ENCODE measurements at regions not wholly inside any gene's neighbourhood (a gene's known extent, or its start where the extent isn't known, plus 50 kb on each side); places are given as distances from the start of the nearest gene placed in this dataset.

DNA sequence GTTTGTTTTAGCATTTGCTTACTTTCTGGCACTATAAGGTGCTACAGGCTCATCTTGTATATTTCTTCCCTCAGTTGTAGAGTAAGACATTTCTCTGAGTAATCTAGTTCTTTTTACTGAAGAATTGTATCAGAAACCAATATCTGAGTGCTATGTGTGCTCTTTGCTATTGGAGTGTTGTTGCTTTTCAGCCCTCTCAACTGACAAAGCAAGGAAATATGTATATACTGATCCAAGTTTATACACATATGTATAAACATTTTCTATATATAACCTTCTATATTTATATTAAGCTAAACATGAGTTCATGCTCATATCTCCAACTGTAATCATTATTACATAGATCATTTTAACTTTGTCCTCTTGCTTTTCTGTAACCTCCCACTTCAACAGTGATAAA lies 405.7 kb downstream of the RFPL4B start:
- DNase-seq (ENCODE audit: low read depth) = no peak
- no peak overlapping the region for H3K4me3 ChIP-seq (ENCODE audit: low read depth, low read length)
- TF ChIP-seq, protein P1, sequence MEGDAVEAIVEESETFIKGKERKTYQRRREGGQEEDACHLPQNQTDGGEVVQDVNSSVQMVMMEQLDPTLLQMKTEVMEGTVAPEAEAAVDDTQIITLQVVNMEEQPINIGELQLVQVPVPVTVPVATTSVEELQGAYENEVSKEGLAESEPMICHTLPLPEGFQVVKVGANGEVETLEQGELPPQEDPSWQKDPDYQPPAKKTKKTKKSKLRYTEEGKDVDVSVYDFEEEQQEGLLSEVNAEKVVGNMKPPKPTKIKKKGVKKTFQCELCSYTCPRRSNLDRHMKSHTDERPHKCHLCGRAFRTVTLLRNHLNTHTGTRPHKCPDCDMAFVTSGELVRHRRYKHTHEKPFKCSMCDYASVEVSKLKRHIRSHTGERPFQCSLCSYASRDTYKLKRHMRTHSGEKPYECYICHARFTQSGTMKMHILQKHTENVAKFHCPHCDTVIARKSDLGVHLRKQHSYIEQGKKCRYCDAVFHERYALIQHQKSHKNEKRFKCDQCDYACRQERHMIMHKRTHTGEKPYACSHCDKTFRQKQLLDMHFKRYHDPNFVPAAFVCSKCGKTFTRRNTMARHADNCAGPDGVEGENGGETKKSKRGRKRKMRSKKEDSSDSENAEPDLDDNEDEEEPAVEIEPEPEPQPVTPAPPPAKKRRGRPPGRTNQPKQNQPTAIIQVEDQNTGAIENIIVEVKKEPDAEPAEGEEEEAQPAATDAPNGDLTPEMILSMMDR (conservative IDR thresholded peaks at IDR 0.05; ENCODE audit: low read depth, low read length) = no peak

DNA sequence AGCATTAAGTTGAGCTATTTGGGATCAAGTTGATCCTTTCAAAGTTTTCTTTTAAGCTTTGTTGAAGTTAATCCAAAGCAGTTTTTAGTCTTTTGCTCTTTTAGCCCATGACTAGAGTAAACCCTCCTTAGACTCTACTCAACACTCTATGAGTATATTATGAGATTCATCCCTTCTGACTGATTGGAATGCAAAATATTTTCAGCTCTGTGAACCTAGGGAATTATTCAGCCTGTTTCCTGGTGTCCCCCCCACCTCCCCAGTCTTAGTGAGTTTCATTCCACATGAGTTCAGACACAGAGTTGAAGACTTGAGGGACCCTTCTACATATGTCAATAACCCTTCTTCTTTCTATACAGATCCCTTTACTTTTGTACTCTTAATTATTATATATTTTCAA lies 413.7 kb downstream of the RFPL4B start:
- no peak for DNase-seq (ENCODE audit: low read depth)
- TF ChIP-seq, protein P1 (conservative IDR thresholded peaks at IDR 0.05; ENCODE audit: low read depth, low read length) = no peak
- H3K4me3 ChIP-seq (ENCODE audit: low read depth, low read length) = no peak overlapping the region

DNA sequence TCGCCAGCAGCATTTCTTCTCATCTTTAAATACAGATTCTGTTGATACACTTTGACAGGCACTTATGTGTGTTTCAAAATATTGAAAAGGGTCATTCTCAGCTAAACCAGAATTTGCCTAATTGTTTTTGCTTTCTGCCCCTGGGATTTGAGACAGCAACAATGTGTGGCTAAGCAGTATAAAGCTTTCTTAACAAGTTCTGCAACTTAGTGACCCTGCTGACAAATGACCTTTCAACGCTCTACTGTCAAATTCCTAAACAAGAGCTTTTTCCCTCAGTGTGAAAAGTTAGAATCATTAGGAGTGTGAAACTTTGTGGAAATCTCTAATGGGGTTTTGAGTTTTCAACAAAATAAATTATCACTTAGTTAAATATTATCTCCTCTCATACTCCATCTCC lies 414.6 kb downstream of the RFPL4B start:
- no peak overlapping the region for H3K4me3 ChIP-seq (ENCODE audit: low read depth, low read length)
- DNase-seq (ENCODE audit: low read depth) = no peak
- TF ChIP-seq, protein P1 (conservative IDR thresholded peaks at IDR 0.05; ENCODE audit: low read depth, low read length) = no peak

DNA sequence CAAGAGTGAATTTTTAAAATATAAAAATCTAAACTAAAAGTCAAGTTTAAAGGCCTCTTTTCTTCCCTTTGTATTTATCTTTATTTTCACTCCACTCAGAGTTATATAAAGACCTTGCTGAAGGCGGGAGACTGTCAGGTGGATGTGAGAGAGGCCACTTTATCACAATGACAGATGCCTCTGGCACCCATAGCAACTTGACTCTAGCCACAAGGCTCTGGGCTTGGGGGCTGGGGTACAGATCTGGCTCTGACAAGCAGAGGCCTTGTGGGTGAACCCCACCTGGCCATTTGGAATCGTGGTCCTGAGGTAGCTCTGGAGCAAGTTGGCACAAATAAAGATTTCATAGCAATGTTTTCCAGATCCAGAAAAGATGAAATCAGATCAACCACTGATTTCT lies 417.2 kb downstream of the RFPL4B start:
- TF ChIP-seq, protein P1 (conservative IDR thresholded peaks at IDR 0.05; ENCODE audit: low read depth, low read length) = no peak
- no peak for DNase-seq (ENCODE audit: low read depth)
- H3K4me3 ChIP-seq (ENCODE audit: low read depth, low read length) = no peak overlapping the region

DNA sequence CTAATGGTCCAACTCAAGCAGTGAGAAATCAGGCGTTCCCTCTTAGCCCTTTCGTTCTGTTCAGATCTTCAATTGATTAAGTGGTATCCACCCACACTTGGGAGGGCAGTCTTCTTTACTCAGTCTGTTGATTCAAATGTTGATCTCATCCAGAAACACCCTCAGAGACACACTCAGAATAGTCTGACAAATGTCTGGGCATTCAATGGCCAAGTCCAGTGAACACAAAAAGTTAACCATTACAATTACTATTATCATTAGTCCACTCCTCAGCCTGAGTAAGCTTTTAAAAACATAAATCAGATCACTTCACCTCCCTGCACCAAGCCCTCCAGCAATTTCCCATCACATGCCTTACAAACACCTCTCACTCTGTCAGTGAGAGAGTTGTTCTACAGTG lies 423.2 kb downstream of the RFPL4B start:
- TF ChIP-seq, protein P1 (conservative IDR thresholded peaks at IDR 0.05; ENCODE audit: low read depth, low read length) = no peak
- no peak overlapping the region for H3K4me3 ChIP-seq (ENCODE audit: low read depth, low read length)
- no peak for DNase-seq (ENCODE audit: low read depth)

DNA sequence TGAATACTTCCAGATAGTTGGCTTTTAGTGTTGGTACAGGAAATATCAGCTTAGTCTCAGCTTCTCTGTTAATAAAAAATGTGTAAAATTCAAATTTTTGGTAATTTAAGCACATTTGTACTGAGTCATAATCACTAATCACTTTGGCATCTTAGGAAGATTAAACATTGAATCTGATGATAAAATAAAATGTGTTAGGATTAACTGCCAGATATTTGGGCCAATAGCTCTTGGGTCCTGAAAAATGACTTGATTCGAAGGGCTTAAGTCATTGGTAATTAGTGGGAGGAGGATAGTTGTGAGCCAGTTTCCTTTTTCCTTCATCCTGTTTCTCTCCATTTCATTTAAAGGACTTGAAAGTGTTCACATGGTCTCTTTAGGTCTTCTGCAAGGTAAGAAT lies 426.1 kb downstream of the RFPL4B start:
- no peak for DNase-seq (ENCODE audit: low read depth)
- H3K4me3 ChIP-seq (ENCODE audit: low read depth, low read length) = no peak overlapping the region
- TF ChIP-seq, protein P1 (conservative IDR thresholded peaks at IDR 0.05; ENCODE audit: low read depth, low read length) = no peak

DNA sequence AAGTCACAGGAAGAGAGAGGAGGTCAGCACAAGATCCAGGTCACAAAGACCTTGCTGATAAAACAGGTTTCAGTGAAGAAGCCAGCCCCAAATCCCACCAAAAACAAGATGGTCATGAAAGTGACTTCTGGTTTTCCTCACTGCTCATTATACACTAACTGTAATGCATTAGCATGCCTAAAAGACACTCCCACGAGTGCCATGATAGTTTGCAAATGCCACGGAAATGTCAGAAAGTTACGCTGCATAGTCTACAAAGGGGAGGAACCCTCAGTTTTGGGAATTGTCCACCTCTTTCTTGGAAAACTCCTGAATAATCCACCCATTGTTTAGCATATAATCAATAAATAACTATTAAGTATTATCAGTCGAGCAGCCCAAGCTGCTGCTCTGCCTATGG lies 427.2 kb downstream of the RFPL4B start:
- TF ChIP-seq, protein P1 (conservative IDR thresholded peaks at IDR 0.05; ENCODE audit: low read depth, low read length) = no peak
- no peak for DNase-seq (ENCODE audit: low read depth)
- H3K4me3 ChIP-seq (ENCODE audit: low read depth, low read length) = no peak overlapping the region
